Loucy (cell line): ENCODE measurements at regions not wholly inside any gene's neighbourhood (a gene's known extent, or its start where the extent isn't known, plus 50 kb on each side); places are given as distances from the start of the nearest gene placed in this dataset.

Experiments
- H2AFZ ChIP-seq: fragments of 200-600 bp; sonication (generic); 2 replicates; pipeline ENCODE4 v1.6.0; 2016; ENCODE audit warnings: antibody characterized with exemption, mild to moderate bottlenecking, low read length, moderate library complexity
- H3F3A ChIP-seq: fragments of 200-600 bp; 2 replicates; pipeline ENCODE4 v1.6.0; 2016; ENCODE audit warnings: antibody characterized with exemption, low read depth, mild to moderate bottlenecking
- H3K27me3 ChIP-seq: fragments of 200-600 bp; sonication (generic); 2 replicates; pipeline ENCODE4 v1.6.1; 2014; ENCODE audit warnings: low read length, mild to moderate bottlenecking; ENCODE audit not compliant: insufficient read depth, poor library complexity, severe bottlenecking
- H3K36me3 ChIP-seq: fragments of 200-600 bp; sonication (generic); 2 replicates; pipeline ENCODE4 v1.6.1; 2016; ENCODE audit warnings: low read length; ENCODE audit not compliant: insufficient read depth
- H3K4me1 ChIP-seq: fragments of 200-600 bp; sonication (generic); 2 replicates; pipeline ENCODE4 v1.5.1; 2014; ENCODE audit warnings: low read length, mild to moderate bottlenecking; ENCODE audit not compliant: insufficient read depth, poor library complexity, severe bottlenecking
- H3K4me2 ChIP-seq: fragments of 200-600 bp; sonication (generic); 2 replicates; pipeline ENCODE4 v1.6.0; 2014; ENCODE audit warnings: antibody characterized with exemption, low read length, low read depth, mild to moderate bottlenecking; ENCODE audit not compliant: poor library complexity, severe bottlenecking
- H3K4me3 ChIP-seq: fragments of 200-600 bp; sonication (generic); 2 replicates; pipeline ENCODE4 v1.5.1; 2014; ENCODE audit warnings: low read length, mild to moderate bottlenecking, mixed read lengths; ENCODE audit not compliant: poor library complexity, severe bottlenecking
- H3K79me2 ChIP-seq: fragments of 200-600 bp; sonication (generic); 2 replicates; pipeline ENCODE4 v1.6.1; 2014; ENCODE audit warnings: low read length; ENCODE audit not compliant: insufficient read depth
- H3K9ac ChIP-seq: fragments of 200-600 bp; sonication (generic); 2 replicates; pipeline ENCODE4 v1.6.0; 2014; ENCODE audit warnings: mild to moderate bottlenecking, low read depth, low read length, moderate library complexity; ENCODE audit not compliant: poor library complexity, severe bottlenecking
- H3K9me2 ChIP-seq: fragments of 200-600 bp; sonication (generic); replicated peaks from 2 replicates; pipeline ENCODE4 v1.6.1; 2016; ENCODE audit warnings: low read depth, low read length, mixed read lengths
- H3K9me3 ChIP-seq: fragments of 200-600 bp; sonication (generic); 2 replicates; pipeline ENCODE4 v1.6.1; 2014; ENCODE audit warnings: mild to moderate bottlenecking, antibody characterized with exemption, low read length, low read depth; ENCODE audit not compliant: insufficient read depth
- H4K20me1 ChIP-seq: fragments of 200-600 bp; sonication (generic); 2 replicates; pipeline ENCODE4 v1.6.0; 2014; ENCODE audit warnings: antibody characterized with exemption, low read length, mild to moderate bottlenecking; ENCODE audit not compliant: insufficient read depth, poor library complexity, severe bottlenecking
- EZH2phosphoT487 ChIP-seq: fragments of 200-600 bp; IDR thresholded peaks from 2 replicates; pipeline ENCODE4 v1.6.1; 2018; ENCODE audit warnings: antibody characterized with exemption, mild to moderate bottlenecking, moderate library complexity, borderline replicate concordance
- TF ChIP-seq, protein P1 (sequence below): fragments of 200-600 bp; sonication (generic); conservative IDR thresholded peaks from 2 replicates; pipeline ENCODE4 v1.5.1; 2014; ENCODE audit warnings: mild to moderate bottlenecking, antibody characterized with exemption, low read length

GRCh38 chr3:159232966-159233365 is 431.1 kb downstream of the MFSD1 start:
- Histone ChIP-seq H3K9me3 (no peaks in the 10 kb centered on the region), H3F3A (no peaks in the 10 kb centered on the region), H3K79me2 (no peaks in the 10 kb centered on the region)

GRCh38 chr3:159233734-159234133 is 431.9 kb downstream of the MFSD1 start:
- H3K4me2 ChIP-seq: no peak overlapping the region
- no peak overlapping the region for H3K9ac ChIP-seq
- H3K4me1 ChIP-seq: peaks cover 6% of the 10 kb centered on the region
- no peaks in the 10 kb centered on the region for H3F3A ChIP-seq
- no peaks in the 10 kb centered on the region for H4K20me1 ChIP-seq
- H3K4me3 ChIP-seq: no peak overlapping the region
- TF ChIP-seq, protein P1, sequence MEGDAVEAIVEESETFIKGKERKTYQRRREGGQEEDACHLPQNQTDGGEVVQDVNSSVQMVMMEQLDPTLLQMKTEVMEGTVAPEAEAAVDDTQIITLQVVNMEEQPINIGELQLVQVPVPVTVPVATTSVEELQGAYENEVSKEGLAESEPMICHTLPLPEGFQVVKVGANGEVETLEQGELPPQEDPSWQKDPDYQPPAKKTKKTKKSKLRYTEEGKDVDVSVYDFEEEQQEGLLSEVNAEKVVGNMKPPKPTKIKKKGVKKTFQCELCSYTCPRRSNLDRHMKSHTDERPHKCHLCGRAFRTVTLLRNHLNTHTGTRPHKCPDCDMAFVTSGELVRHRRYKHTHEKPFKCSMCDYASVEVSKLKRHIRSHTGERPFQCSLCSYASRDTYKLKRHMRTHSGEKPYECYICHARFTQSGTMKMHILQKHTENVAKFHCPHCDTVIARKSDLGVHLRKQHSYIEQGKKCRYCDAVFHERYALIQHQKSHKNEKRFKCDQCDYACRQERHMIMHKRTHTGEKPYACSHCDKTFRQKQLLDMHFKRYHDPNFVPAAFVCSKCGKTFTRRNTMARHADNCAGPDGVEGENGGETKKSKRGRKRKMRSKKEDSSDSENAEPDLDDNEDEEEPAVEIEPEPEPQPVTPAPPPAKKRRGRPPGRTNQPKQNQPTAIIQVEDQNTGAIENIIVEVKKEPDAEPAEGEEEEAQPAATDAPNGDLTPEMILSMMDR: no peak
- TF ChIP-seq EZH2phosphoT487: no peak
- H3K27me3 ChIP-seq: no peaks in the 10 kb centered on the region
- H3K9me3 ChIP-seq: no peaks in the 10 kb centered on the region
- H3K9me2 ChIP-seq: no peaks in the 10 kb centered on the region
- H3K79me2 ChIP-seq: no peaks in the 10 kb centered on the region
- no peaks in the 10 kb centered on the region for H3K36me3 ChIP-seq
- no peak overlapping the region for H2AFZ ChIP-seq

More at GRCh38 chr3:159232966-159233365, 431.1 kb downstream of the MFSD1 start:
- Histone ChIP-seq H3K9me2 (no peaks in the 10 kb centered on the region), H2AFZ (no peak overlapping the region), H3K4me1 (peaks cover 6% of the 10 kb centered on the region), H3K27me3 (no peaks in the 10 kb centered on the region), H3K9ac (no peak overlapping the region), H3K4me2 (no peak overlapping the region), H4K20me1 (no peaks in the 10 kb centered on the region), H3K36me3 (no peaks in the 10 kb centered on the region), H3K4me3 (no peak overlapping the region)
- TF ChIP-seq EZH2phosphoT487: no peak
- TF ChIP-seq, protein P1: no peak

DNA sequence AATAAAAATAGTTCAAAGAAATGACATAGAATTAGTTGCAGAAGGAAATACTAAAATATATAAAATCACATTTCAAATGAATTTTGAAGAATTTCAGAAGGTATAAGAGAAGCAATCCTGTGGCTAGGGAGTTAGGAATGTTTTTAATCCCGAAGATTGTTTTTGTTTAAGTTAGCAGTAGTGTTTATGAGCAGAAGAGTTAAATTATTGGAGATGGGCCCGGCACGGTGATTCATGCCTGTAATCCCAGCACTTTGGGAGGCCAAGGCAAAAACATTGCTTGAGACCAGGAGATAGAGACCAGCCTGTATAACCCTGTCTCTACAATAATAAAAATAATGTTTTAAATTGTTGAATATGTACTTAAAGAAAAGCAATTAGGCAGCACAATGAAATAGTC is 432.5 kb downstream of the MFSD1 start:
- no peak overlapping the region for H3K9ac ChIP-seq
- H3F3A ChIP-seq: no peaks in the 10 kb centered on the region
- no peak overlapping the region for H3K4me3 ChIP-seq
- no peaks in the 10 kb centered on the region for H3K36me3 ChIP-seq
- TF ChIP-seq, protein P1: no peak
- TF ChIP-seq EZH2phosphoT487: no peak
- no peaks in the 10 kb centered on the region for H3K9me3 ChIP-seq
- H3K9me2 ChIP-seq: no peaks in the 10 kb centered on the region
- peaks cover 1% of the 10 kb centered on the region for H3K4me1 ChIP-seq
- no peaks in the 10 kb centered on the region for H3K27me3 ChIP-seq
- no peak overlapping the region for H3K4me2 ChIP-seq
- H3K79me2 ChIP-seq: no peaks in the 10 kb centered on the region
- H2AFZ ChIP-seq: no peak overlapping the region
- no peaks in the 10 kb centered on the region for H4K20me1 ChIP-seq
